Stomach (tissue), 8 donors: ENCODE measurements at regions not wholly inside any gene's neighbourhood (a gene's known extent, or its start where the extent isn't known, plus 50 kb on each side); places are given as distances from the start of the nearest gene placed in this dataset.

Experiments
- DNase-seq, 2 donors: peaks; one replicate each; pipeline versions ENCODE4 v3.0.0 to v3.0.0-alpha.2; 2013 to 2019
- H3K27ac ChIP-seq, 5 donors: fragments of 200-600 bp in 4 of 5; sonication (generic) in 4 of 5; one replicate each; pipeline ENCODE4 v1.5.1; 2013 to 2019; ENCODE audit warnings: mild to moderate bottlenecking in 1 of 5, moderate library complexity in 1 of 5
- H3K27me3 ChIP-seq, 3 donors: fragments of 200-600 bp; sonication (generic); one replicate each; pipeline ENCODE4 v1.5.1; 2017 to 2019; ENCODE audit warnings: mixed run types in 1 of 3
- H3K36me3 ChIP-seq, 4 donors: fragments of 200-600 bp; sonication (generic); 1 replicate in 3 of 4; 2 replicates in 1 of 4; pipeline ENCODE4 v1.5.1; 2016 to 2019
- H3K4me1 ChIP-seq, 4 donors: fragments of 200-600 bp; sonication (generic); one replicate each; pipeline ENCODE4 v1.5.1; 2016 to 2019
- H3K4me3 ChIP-seq, 4 donors: fragments of 200-600 bp; sonication (generic) in 3 of 4; one replicate each; pipeline ENCODE4 v1.5.1; 2016 to 2019; ENCODE audit warnings: mild to moderate bottlenecking in 1 of 4
- H3K9me3 ChIP-seq, 4 donors: fragments of 200-600 bp; sonication (generic); one replicate each; pipeline ENCODE4 v1.5.1; 2016 to 2019
- EP300 ChIP-seq: sonication (generic); formaldehyde crosslinking; IDR thresholded peaks from one replicate; pipeline ENCODE4 v1.6.1; 2017; ENCODE audit warnings: antibody characterized with exemption
- POLR2A ChIP-seq, 4 donors: fragments of 450-650 bp; IDR thresholded peaks; one replicate each; pipeline ENCODE4 v1.6.1; 2016; ENCODE audit warnings: antibody characterized with exemption in 4 of 4, control low read depth in 2 of 4, mild to moderate bottlenecking in 1 of 4, moderate library complexity in 1 of 4
- POLR2AphosphoS5 ChIP-seq, 3 donors: sonication (generic); formaldehyde crosslinking; IDR thresholded peaks; one replicate each; pipeline ENCODE4 v1.6.1; 2016; ENCODE audit warnings: antibody characterized with exemption in 3 of 3
- WGBS, 5 donors: extraction: QIAGEN DNeasy Blood & Tissue Kit in 3 of 5; methylation state at CpG; one replicate each; pipeline versions ENCODE4 v1.1.5 to v1.1.7; 2013 to 2018; 5-methylcytosine and 5-hydroxymethylcytosine counted together
- intact Hi-C: fragments of 100-400 bp; cut with DNase I; formaldehyde crosslinking; loops from one replicate; pipeline ENCODE4 v1.15.1; 2023; ENCODE audit warnings: low total_unique reads
- TF ChIP-seq, protein P1 (sequence below), 7 experiments: fragments of 450-650 bp in 4 of 7; fragments of 200-600 bp in 3 of 7; sonication (generic) in 3 of 7; IDR thresholded peaks; one replicate each; pipeline ENCODE4 v1.5.1; 2016 to 2019; ENCODE audit warnings: antibody characterized with exemption in 7 of 7, control low read depth in 2 of 7, mild to moderate bottlenecking in 1 of 7
- donor health status: healthy with polysubstance abuse.
- donor health status: Bipolar disorder and iron deficiency.
- donor health status: healthy.

- no peak overlapping the region for H3K27ac ChIP-seq
- H3K4me1 ChIP-seq: no peaks in the 10 kb centered on the region
- H3K27me3 ChIP-seq: no peaks in the 10 kb centered on the region
- DNase-seq: no peak
- H3K9me3 ChIP-seq: no peaks in the 10 kb centered on the region
- no peaks in the 10 kb centered on the region for H3K36me3 ChIP-seq
- no peak overlapping the region for H3K4me3 ChIP-seq
- TF ChIP-seq EP300: no peak
- TF ChIP-seq POLR2AphosphoS5 (IDR thresholded peaks at IDR 0.05): no peak
- TF ChIP-seq, protein P1, sequence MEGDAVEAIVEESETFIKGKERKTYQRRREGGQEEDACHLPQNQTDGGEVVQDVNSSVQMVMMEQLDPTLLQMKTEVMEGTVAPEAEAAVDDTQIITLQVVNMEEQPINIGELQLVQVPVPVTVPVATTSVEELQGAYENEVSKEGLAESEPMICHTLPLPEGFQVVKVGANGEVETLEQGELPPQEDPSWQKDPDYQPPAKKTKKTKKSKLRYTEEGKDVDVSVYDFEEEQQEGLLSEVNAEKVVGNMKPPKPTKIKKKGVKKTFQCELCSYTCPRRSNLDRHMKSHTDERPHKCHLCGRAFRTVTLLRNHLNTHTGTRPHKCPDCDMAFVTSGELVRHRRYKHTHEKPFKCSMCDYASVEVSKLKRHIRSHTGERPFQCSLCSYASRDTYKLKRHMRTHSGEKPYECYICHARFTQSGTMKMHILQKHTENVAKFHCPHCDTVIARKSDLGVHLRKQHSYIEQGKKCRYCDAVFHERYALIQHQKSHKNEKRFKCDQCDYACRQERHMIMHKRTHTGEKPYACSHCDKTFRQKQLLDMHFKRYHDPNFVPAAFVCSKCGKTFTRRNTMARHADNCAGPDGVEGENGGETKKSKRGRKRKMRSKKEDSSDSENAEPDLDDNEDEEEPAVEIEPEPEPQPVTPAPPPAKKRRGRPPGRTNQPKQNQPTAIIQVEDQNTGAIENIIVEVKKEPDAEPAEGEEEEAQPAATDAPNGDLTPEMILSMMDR (IDR thresholded peaks at IDR 0.05): no peak
- TF ChIP-seq POLR2A (IDR thresholded peaks at IDR 0.05): no peak
- WGBS, 5 donors: 61 to 76% (median 70%) methylated on average over 3 to 6 of the region's 6 CpGs
- intact Hi-C loops: no loop called here
These were observed 582.3 kb upstream of the DIPK2B start for GRCh38 chrX:45783002-45783401.

DNA sequence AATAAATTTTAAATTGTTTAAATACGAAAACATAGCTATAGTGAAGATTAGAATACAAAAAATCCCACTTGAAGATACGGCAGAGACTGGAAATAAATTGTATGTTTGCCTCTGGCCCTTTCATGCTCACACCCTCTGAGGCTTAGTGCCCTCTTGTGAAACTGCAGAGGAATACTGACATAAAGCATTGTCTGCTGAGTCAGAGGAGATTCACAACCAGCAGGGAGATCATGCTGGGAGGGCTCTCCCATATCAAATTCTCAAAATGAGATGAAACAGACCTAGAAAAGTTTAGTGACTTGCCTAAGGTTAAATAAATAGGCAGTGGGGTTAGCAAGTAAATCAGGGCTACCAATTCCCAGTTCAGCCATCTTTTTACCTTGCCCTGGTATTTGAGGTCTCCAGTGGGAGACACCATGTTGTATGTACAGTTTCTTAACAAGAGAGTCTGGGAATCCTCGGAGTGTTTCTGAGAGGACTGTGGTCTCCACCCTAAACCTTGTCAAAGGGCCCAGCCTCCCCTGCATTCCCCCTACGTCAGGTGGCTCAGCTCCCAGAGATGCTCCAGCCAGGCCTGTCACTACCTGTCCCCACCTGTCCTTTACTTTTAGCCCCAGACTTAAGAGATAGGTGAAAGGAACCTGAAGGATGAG lies 581.4 kb upstream of the DIPK2B start:
- no peak for TF ChIP-seq EP300
- no peak for TF ChIP-seq POLR2A (IDR thresholded peaks at IDR 0.05)
- TF ChIP-seq POLR2AphosphoS5 (IDR thresholded peaks at IDR 0.05): no peak
- TF ChIP-seq, protein P1 (IDR thresholded peaks at IDR 0.05): no peak
- 51 to 65% (median 60%) methylated on average over 4 of the region's 4 CpGs for WGBS, 5 donors
- intact Hi-C loops: no loop called here
- Histone ChIP-seq H3K27me3 (no peaks in the 10 kb centered on the region), H3K4me3 (no peak overlapping the region), H3K36me3 (no peaks in the 10 kb centered on the region), H3K27ac (no peak overlapping the region), H3K4me1 (no peaks in the 10 kb centered on the region), H3K9me3 (no peaks in the 10 kb centered on the region)
- DNase-seq: peak in 1 of 2 donors; percentile 33

DNA sequence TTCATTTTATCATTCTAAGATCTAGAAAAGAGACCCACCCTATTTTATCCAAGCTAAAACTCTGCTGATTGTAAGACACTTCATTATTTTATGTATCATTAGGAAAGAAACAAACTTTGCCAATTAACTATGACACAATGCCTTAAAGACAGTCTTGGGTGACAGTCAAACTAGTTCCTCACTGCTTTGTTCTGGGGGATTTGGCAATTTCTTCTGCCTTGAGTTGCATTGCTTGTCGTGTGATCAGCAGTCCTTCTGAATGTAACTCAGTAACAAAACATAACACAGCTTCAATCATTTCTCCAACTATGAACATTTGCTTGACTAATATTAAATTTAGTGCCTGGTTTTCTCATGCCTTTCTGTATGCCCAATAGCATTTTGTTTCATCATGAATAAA lies 577.9 kb upstream of the DIPK2B start:
- intact Hi-C loops: no loop called here
- H3K9me3 ChIP-seq: no peaks in the 10 kb centered on the region
- no peak for TF ChIP-seq POLR2AphosphoS5 (IDR thresholded peaks at IDR 0.05)
- no peak for TF ChIP-seq POLR2A (IDR thresholded peaks at IDR 0.05)
- TF ChIP-seq, protein P1 (IDR thresholded peaks at IDR 0.05): no peak
- TF ChIP-seq EP300: no peak

GRCh38 chrX:45777366-45777765 lies 576.7 kb upstream of the DIPK2B start:
- DNase-seq: no peak

More for the DNA sequence above, 577.9 kb upstream of the DIPK2B start:
- 58 to 92% (median 87%) methylated on average over 1 of the region's 1 CpG for whole genome bisulfite sequencing, 5 donors
- Histone ChIP-seq H3K27me3 (no peaks in the 10 kb centered on the region), H3K27ac (no peak overlapping the region), H3K4me1 (no peaks in the 10 kb centered on the region), H3K4me3 (no peak overlapping the region), H3K36me3 (no peaks in the 10 kb centered on the region)
- DNase-seq: no peak

More at GRCh38 chrX:45777366-45777765, 576.7 kb upstream of the DIPK2B start:
- no peaks in the 10 kb centered on the region for H3K27me3 ChIP-seq
- H3K27ac ChIP-seq: no peak overlapping the region
- WGBS, 5 donors: 52 to 78% (median 70%) methylated on average over 3 of the region's 3 CpGs
- no peaks in the 10 kb centered on the region for H3K36me3 ChIP-seq
- no peak for TF ChIP-seq POLR2AphosphoS5 (IDR thresholded peaks at IDR 0.05)
- TF ChIP-seq POLR2A (IDR thresholded peaks at IDR 0.05): no peak
- TF ChIP-seq, protein P1 (IDR thresholded peaks at IDR 0.05): no peak
- no peak for TF ChIP-seq EP300
- intact Hi-C loops: no loop called here
- H3K9me3 ChIP-seq: no peaks in the 10 kb centered on the region
- H3K4me3 ChIP-seq: no peak overlapping the region
- H3K4me1 ChIP-seq: peaks cover 0 to 3% (median 0%) of the 10 kb centered on the region in 4 donors
